ENCODE measurements at regions not wholly inside any gene's neighbourhood (a gene's known extent, or its start where the extent isn't known, plus 50 kb on each side); places are given as distances from the start of the nearest gene placed in this dataset.
A peak's percentile ranks its signal among the peaks of the same experiment; 100 is the strongest.
"Not testable (repeated sequence)": the region's sequence is repeated elsewhere in the genome, so short reads cannot be mapped to it uniquely, and the experiment has no call there.

DNA sequence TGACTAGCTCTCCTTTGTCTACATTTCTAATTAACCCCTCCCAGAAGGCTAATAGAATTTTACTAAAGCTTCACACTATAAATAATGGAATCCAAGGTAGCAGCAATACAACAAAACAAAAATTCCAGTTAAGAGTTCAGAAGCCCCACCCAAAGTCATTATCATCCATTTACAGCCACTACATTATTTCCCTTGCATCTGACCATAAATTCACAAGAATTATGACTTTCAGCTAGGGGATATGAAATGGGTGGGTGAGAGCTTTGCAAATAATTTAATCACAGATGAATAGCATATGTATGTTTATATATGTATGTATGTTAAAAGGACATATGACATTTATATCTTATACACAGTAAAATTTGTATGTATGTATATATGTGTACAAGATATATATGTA is 65.3 kb upstream of the PTGDR start:
- ATAC-seq = no peak

DNA sequence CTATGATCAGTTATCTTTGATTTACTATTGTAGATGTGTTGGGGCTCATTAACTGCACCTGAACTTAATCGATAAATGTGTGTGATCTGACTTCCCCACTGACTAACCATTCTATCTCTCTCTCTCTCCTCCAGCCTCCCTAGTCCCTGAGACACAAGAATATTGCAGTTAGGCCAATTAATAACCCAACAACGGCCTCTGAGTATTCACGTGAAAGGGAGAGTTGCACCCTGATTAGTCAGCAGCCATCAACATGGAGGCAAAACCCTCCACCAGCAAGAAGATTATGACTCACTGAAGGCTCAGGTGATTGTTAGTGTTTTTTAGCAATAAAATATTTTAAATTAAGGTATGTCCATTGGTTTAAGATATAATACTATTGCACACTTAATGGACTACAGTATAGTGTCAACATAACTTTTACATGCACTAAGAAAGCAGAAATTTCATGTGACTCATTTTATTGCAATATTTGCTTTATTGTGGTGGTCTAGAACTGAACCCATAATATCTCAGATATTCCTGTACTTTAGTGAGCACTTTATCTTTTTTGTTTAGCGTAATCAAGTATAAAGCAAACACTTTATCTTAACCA is 77.1 kb upstream of the PTGDR start:
- no peak for ATAC-seq

DNA sequence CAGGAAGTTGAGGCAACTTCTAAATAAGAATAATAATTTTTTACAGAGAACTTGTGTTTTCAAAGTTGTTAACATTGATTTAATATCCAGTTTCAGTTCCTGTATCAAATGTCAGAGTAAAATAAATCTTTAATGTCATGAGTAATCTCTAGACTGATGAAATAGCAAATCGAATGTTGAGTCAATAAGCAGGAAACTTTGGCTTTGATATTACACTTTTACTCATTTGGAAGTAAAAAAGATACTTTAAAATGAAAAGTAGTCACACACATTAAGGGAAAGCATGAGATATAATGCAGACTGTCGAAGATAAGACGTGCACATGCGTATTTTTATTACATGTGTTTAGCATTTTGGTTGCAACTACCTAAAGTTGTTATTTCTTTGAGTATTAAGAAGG is 78.2 kb upstream of the PTGDR start:
- peak; percentile 44 to 65 for ATAC-seq

DNA sequence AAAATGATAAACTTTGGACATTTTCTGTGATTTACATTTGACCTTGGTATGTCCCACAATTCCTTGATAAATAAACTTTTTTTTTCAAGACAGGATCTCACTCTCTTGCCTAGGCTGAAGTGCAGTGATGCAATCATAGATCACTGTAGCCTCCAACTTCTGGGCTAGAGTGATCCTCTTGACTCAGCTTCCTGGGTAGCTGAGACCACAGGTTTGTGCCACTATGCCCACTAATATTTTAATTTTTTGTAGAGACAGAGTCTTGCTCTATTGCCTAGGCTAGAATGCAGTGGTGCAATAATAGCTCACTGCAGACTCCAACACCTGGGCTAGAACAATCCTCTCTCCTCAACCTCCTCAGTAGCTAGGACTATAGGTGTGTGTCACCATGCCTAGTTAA is 79.1 kb upstream of the PTGDR start:
- ATAC-seq = no peak

DNA sequence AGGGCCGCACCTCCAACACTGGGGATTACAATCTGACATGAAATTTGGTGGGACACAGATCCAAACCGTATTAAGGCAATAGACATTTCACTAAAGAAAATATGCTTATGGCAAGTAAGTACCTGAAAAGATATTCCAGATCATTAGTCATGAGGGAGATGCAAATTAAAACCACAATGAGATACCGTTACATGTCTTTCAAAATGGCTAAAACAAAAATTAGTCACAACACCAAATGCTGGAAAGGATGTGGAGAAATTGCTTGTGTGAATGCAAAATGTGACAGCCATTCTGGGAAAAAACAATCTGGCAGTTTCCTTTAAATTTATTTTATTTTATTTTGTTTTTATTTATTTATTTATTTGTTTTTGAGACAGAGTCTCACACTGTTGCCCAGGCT is 82.3 kb upstream of the PTGDR start:
- no peak for ATAC-seq

DNA sequence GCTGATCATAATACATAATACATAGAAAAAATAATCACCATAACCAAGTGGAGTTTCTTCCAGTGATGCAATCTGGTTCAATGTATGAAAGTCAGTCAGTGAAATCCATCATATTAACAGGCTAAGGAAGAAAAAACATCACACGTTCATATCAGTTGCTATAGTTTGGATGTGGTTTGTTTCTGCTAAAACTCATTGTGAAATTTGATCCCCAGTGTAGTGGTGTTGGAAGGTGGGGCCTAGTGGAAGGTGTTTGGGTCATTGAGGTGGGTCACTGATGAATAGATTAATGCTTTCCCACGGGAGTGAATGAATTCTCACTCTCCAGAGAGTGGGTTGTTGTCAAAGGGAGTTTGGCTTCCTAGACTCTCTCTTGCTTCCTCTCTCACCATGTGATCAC is 84.6 kb upstream of the PTGDR start:
- ATAC-seq = no peak

DNA sequence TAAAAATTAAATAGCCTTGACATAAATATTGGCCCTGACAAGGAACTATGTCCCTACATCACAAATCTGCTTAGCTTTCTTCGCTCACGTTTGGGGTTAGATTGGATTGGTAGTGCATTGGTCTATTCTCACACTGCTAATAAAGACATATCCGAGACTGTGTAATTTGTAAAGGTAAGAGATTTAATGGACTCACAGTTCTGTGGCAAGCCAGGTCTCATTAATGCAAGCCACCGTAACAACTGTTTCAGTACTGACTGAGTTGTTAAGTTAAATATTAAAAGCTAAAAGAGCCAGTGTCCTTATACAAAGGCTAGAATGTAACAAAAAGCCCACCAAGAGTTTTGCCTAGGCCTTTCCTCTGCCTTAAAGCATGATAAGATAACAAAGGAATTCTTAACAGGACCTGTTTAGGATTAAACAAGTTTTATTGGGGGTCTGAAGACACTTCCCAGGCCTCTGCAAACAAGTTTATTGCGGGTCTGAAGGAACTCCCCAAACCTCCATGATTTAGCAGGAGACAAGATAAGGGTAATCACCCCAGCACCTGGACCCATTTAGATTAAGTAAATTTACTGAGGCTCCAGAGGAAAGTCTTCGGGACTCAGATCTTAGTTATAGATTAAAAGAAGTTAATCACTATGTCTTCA is 88.2 kb upstream of the PTGDR start:
- ATAC-seq = no peak

DNA sequence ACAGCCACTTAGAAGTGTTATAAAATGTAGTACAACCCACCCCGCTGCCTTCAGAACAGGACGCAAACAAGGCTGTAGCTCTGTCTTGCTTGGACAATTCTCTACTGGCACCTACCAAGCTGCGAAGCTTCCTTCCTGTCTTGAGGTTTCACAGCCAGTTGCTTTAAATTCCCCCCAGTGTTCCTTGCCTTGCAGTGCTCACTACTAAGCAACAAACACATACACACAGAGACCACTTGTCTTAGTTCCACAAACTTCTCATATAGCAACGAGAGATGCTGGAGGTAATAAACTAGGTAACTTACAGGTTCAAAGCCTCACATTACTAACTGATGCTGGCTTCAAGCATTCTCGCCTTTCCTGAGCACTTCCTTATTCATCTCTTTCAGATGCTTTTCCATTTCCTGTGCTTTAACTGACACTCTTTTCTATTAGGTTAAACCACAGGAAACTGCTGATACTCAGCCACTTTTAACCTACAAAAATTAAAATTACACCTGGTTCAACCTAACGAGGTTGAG is 91.5 kb upstream of the PTGDR start:
- ATAC-seq = peak in 1 of 2 donors; percentile 38

DNA sequence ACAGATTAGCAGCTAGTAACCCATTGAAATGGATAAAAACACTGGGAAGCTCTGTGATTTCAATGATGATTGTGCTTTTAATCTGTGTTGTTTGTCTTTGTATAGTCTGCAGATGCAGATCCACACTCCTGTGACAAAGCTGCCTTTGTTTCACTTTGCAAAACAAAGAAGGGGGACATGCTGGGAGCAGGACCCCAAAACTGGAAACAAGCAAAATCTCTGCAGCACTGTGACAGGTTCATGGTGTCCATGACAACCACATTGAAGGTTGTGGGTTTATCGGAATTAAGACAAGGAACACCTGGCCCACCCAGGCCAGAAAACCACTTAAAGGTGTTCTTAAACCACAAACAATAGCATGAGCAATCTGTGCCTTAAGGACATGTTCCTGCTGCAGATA is 95.6 kb upstream of the PTGDR start:
- ATAC-seq = not testable (repeated sequence)

DNA sequence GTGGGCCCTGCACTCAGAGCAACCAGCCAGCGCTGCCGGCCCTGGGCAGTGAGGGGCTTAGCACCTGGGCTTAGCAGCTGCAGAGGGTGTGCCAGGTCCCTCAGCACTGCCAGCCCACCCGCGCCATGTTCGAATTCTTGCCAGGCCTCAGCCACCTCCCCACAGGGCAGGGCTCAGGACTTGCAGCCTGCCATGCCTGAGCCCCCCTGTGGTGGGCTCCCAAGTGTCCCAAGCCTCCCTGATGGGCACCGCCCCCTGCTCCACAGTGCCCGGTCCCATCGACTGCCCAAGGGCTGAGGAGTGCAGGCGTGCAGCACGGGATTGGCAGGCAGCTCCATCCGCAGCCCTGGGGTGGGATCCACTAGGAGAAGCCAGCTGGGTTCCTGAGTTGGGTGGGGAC is 98.0 kb upstream of the NID2 start:
- ATAC-seq = no peak

DNA sequence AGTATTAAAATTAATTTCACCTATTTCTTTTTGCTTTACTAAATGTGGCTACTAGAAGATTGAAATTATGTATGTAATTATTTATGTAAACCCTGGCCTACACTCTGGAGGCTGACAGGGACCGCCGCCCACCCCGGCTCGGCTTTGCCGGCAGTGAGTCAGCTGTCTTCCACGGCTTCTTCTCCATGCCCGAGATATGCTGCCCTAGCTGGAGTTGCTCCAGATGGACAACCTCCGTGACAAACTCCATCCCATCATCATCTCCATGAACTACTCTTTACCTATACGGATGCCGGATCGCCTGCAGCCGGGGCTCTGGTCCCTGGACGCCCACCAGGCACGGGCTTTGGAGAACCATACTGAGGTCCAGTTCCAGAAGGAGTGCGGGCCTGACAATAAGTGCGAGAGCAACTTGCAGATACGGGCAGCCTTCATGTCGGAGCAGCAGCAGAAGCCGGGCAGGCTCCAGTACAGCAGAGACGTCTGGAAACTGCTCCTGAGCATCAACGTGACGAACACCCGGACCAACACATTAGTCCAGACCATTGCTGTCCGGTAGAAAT is 86.9 kb upstream of the NID2 start:
- no peak for ATAC-seq

DNA sequence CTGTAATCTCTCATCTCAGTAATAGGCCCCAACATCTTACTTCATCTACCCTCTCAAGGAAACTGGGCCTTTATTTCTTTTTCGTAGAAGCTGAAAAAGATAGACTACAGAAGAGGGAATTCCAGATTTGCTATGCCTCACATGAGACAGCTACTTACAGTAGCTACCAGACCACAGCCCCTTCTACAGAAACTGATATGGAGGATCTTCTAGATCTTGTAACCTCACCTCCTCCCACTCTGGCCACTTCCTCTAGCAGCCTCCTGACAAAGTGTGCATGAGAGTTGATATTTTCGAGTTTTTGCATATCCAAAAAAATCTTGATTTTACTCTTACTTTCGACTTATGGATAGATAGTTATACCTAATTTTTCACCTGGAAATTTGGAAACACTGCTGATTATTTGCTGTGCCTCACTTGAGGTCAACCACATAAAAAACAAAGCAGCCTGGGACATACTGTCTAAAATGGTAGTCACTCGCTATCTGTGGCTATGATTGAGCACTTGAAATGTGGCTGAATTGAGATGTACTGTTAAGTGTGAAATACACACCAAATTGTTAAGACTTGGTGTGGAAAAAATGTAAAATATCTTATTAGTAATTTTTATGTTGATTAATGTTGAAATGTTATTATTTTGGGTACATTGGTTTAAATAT is 86.3 kb upstream of the NID2 start:
- peak in 1 of 2 donors; percentile 51 for ATAC-seq

DNA sequence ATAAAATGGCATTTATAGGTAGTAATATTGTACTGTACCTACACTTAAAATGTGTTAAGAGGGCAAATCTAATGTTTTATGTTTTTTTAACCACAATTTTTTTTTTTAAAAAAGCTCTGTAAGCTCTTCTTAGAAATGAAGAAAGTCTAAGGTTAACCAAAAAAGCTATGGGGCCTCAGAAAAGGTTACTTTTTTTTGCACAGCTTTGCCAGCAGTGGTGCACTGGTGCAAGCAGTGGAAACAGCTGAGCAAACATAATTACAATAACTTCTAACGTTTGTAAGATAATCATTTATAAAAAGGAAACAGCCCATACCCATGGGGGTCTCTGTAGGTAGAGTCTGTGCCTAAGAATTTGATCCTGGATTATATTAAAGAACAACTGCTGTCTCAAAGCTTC is 85.1 kb upstream of the NID2 start:
- no peak for ATAC-seq

DNA sequence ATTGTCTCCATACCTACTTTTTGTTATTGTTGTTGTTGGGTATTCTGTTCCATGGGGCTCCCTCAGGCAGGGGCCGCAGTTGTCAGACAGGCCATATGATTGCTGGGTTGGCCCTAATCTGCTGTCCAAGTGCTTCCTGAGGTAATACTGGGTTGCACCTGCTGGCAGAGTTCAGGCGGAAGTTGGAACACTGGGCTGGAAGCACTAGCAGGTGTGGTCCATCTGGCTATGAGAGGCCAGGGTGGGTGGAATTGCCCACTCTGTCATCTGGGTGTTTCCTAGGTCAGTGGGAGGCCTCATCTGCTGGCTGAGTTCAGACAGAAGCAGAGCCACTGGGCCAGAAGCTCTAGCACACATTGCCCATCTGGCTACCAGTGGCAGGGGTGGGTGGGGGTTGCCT is 81.3 kb upstream of the NID2 start:
- no peak for ATAC-seq

DNA sequence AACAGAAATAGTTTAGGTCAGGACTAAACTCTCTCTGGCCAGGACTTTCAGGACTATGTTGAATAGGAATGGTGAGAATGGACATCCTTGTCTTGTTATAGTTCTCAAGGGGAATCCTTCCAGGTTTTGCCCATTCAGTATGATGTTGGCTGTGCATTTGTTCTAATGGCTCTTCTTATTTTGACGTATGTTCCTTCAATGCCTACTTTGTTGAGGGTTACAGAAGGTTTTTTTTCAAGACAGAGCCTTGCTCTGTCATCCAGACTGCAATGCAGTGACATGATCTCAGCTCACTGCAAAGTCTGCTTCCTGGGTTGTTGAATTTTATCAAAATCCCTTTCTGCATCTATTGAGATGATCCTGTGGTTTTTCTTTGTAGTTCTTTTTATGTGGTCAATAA is 79.5 kb upstream of the NID2 start:
- ATAC-seq = no peak

DNA sequence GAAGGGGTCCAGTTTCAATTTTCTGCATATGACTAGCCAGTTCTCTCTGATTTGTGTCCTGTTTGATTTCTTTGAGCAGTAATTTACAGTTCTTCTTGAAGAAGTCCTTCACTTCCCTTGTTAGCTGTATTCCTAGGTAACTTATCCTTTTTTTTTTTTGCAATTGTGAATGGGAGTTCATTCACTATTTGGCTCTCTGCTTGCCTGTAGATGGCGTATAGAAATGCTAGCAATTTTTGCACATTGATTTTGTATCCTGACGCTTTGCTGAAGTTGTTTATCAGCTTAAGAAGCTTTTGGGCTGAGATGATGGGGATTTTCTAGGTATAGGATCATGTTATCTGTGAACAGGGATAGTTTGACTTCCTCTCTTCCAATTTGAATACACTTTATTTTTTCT is 77.6 kb upstream of the NID2 start:
- ATAC-seq = no peak

DNA sequence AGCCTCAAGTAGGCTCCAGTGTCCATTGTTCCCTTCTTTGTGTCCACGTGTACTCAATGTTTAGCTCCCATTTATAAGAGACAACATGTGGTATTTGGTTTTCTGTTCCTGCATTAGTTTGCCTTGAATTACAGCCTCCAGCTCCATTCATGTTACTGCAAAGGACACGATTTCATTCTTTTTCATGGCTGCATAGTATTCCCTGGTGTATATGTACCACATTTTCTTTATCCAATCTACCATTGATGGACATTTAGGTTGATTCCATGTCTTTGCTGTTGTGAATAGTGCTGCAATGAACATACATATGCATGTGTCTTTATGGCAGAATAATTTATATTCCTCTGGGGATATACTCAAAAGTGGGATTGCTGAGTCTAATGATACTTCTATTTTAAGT is 75.2 kb upstream of the NID2 start:
- ATAC-seq = not testable (repeated sequence)

DNA sequence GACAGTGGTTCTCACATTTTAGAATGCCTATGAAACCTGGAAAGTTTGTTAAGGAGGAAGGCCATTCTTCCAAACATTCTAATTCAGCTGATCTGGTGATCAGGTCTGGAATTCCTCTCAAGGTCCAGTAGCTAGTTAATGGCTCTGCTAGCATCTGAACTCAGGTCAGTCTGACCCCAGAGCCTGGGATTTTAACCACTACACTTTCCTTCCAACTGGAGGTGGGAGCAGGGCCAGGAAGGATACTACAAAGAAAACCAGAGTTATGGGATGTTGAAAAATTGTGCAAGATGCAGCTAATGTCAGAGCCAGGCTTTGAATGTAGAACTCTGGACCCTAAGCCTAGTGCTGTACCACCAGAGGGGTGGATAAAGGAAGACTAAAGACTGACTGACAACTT is 73.6 kb upstream of the NID2 start:
- no peak for ATAC-seq

DNA sequence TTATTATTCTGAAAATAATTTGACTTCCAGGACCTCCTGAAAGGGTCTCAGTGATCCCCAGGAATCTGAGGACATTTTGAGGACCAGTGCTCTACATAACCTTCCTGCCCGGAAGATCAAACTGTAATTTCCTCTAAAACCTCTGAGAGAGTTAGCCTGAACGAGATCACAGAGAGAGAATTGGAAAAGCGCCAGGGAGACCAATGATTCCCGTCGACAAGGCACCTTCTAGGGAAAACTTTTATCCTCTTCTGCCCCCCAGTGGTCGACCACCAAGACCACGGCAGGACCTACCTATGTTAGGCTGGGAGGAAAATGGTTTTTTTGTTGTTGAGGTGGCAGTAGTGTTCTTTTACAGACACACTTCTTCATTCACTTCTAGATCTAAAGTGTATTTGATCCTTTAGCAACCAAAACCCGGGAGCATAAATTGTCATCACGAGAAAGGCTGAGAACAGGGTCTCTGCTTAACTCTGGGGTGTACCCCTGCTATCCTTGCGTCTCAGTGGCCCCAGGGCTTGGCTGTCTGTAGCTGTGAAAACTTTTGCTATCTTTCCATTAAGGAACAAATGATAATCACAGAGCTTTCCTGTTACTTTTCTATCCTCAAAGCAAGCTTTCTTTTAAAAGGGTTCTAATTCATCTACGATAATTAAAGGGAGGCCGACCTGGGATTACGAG is 62.9 kb upstream of the NID2 start:
- peak in 1 of 2 donors; percentile 59 for ATAC-seq

DNA sequence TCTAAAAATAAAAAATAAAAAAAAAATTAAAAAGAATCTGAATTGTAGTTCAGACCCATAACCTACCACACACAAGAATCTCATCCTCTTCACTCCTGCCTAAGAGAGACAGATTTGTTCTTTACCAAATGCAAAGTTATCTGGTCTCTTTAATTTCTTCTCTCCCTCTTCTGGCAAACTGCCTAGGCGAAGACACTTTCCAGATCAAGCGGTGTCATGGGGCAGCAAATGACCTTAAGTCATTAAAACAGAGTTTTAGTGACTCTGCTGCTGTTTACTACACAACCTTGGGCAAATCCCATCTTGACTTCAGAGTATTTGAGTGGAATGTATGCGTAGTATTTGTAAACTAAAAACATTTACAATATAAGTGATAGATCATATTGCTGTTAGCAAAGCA is 60.9 kb upstream of the NID2 start:
- ATAC-seq = no peak

DNA sequence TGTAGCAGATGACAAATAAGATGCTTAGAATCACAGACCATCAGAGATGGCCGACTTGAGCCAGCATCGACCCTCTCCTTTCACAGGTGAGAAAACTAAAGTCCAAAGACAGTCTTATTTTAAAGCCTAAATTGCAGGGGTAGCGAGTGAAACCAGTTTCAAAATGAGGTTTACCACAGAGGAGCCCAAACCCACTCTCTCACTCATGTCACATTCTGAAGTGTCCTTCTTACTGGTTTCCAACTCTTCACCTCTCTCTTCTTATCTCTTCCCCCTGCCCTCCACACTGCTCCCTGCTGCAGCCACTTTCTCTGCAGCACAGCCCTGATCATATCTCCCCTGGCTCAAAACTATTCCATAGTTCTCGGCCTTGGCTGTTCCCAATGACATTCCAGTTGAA is 57.0 kb upstream of the NID2 start:
- no peak for ATAC-seq

DNA sequence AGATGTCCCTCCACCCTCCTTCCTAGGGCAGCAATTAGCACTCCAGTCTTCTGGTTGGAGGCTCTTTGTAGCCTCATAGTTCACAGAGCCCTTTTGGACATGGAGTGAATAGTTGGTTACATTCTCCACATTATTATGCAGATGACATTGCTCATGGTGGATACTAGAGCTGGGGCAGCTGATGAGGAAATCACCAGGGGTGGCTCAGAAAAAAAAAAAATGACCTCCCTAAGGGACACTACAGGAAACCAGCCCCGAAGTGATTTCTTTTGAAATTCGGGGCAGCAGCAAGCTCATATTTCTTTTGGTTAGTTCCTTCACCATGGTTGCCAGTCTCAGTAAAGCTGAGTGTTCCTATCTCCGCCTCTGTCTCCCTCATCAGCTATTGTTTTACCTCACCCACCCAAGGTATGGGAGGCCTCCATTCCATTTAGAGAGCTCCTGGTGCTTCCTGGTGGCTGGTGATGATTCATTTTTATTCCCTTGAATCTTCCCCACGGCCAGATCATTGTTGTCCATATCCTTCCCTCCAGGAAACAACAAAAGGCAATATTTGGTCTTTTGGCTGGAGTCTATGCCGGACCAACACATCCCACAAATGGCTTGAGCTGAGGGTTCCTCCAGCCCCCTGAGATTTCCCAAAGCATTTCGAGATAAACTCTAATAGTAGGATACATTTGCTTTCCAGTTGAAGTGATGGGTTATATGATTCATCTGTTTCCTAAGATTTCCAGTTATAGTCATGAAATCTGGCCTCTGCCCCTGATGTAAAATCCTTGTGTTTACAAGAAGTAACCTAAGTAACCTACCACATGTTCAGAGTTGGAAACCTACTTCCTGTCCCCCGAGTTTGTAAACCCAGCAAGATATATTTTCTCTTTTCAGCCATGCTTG is 56.2 kb upstream of the NID2 start:
- ATAC-seq = no peak

Data from activated CD4-positive, CD25-positive, alpha-beta regulatory T cell treated with anti-CD3 and anti-CD28 coated beads, Interleukin-2, amount 50 U/mL, for 24 hours (primary cell).